ENCODE measurements at regions not wholly inside any gene's neighbourhood (a gene's known extent, or its start where the extent isn't known, plus 50 kb on each side); places are given as distances from the start of the nearest gene placed in this dataset.

GRCh38 chr13:21871919-21872318, 201.0 kb downstream of the FGF9 start:
- Histone ChIP-seq H3K9ac (ENCODE audit: low read depth, low read length, poor library complexity, severe bottlenecking) (no peak overlapping the region), H3K9me3 (ENCODE audit: insufficient read depth, low read depth, low read length) (no peaks in the 10 kb centered on the region), H4K20me1 (ENCODE audit: insufficient read depth, low read length, poor library complexity, severe bottlenecking) (no peaks in the 10 kb centered on the region), H3K79me2 (ENCODE audit: insufficient read depth, low read length) (no peaks in the 10 kb centered on the region), H3K9me2 (replicated peaks; ENCODE audit: low read depth, low read length) (no peaks in the 10 kb centered on the region), H3F3A (ENCODE audit: low read depth) (no peaks in the 10 kb centered on the region), H3K36me3 (ENCODE audit: insufficient read depth, low read length) (no peaks in the 10 kb centered on the region), H3K4me2 (ENCODE audit: low read depth, low read length, poor library complexity, severe bottlenecking) (no peak overlapping the region), H3K4me1 (ENCODE audit: insufficient read depth, low read length, poor library complexity, severe bottlenecking) (no peaks in the 10 kb centered on the region), H3K27me3 (ENCODE audit: insufficient read depth, low read length, poor library complexity, severe bottlenecking) (no peaks in the 10 kb centered on the region), H3K4me3 (ENCODE audit: low read length, poor library complexity, severe bottlenecking) (no peak overlapping the region), H2AFZ (ENCODE audit: low read length) (no peak overlapping the region)
- no peak for TF ChIP-seq CTCF (conservative IDR thresholded peaks at IDR 0.05; ENCODE audit: low read length)
- no peak for TF ChIP-seq EZH2phosphoT487 (IDR thresholded peaks at IDR 0.05; ENCODE audit: borderline replicate concordance)

- H3K9me3 ChIP-seq (ENCODE audit: insufficient read depth, low read depth, low read length): no peaks in the 10 kb centered on the region
- no peaks in the 10 kb centered on the region for H3K27me3 ChIP-seq (ENCODE audit: insufficient read depth, low read length, poor library complexity, severe bottlenecking)
- H3K4me1 ChIP-seq (ENCODE audit: insufficient read depth, low read length, poor library complexity, severe bottlenecking): no peaks in the 10 kb centered on the region
- H3K79me2 ChIP-seq (ENCODE audit: insufficient read depth, low read length): no peaks in the 10 kb centered on the region
- H3K4me3 ChIP-seq (ENCODE audit: low read length, poor library complexity, severe bottlenecking): no peak overlapping the region
- no peaks in the 10 kb centered on the region for H4K20me1 ChIP-seq (ENCODE audit: insufficient read depth, low read length, poor library complexity, severe bottlenecking)
- H2AFZ ChIP-seq (ENCODE audit: low read length): no peak overlapping the region
- TF ChIP-seq CTCF (conservative IDR thresholded peaks at IDR 0.05; ENCODE audit: low read length): no peak
- TF ChIP-seq EZH2phosphoT487 (IDR thresholded peaks at IDR 0.05; ENCODE audit: borderline replicate concordance): no peak
- H3K36me3 ChIP-seq (ENCODE audit: insufficient read depth, low read length): no peaks in the 10 kb centered on the region
- H3K9me2 ChIP-seq (replicated peaks; ENCODE audit: low read depth, low read length): no peaks in the 10 kb centered on the region
- H3F3A ChIP-seq (ENCODE audit: low read depth): no peaks in the 10 kb centered on the region
- H3K9ac ChIP-seq (ENCODE audit: low read depth, low read length, poor library complexity, severe bottlenecking): no peak overlapping the region
- H3K4me2 ChIP-seq (ENCODE audit: low read depth, low read length, poor library complexity, severe bottlenecking): no peak overlapping the region
These were observed 201.9 kb downstream of the FGF9 start for GRCh38 chr13:21872795-21873194.

GRCh38 chr13:21875116-21875515, 204.2 kb downstream of the FGF9 start:
- Histone ChIP-seq H3K9me3 (ENCODE audit: insufficient read depth, low read depth, low read length) (no peaks in the 10 kb centered on the region), H3K27me3 (ENCODE audit: insufficient read depth, low read length, poor library complexity, severe bottlenecking) (no peaks in the 10 kb centered on the region), H2AFZ (ENCODE audit: low read length) (no peak overlapping the region)

More at GRCh38 chr13:21875116-21875515, 204.2 kb downstream of the FGF9 start:
- H3K4me3 ChIP-seq (ENCODE audit: low read length, poor library complexity, severe bottlenecking): no peak overlapping the region
- no peaks in the 10 kb centered on the region for H4K20me1 ChIP-seq (ENCODE audit: insufficient read depth, low read length, poor library complexity, severe bottlenecking)
- no peaks in the 10 kb centered on the region for H3K4me1 ChIP-seq (ENCODE audit: insufficient read depth, low read length, poor library complexity, severe bottlenecking)
- no peaks in the 10 kb centered on the region for H3K36me3 ChIP-seq (ENCODE audit: insufficient read depth, low read length)
- H3K4me2 ChIP-seq (ENCODE audit: low read depth, low read length, poor library complexity, severe bottlenecking): no peak overlapping the region
- no peaks in the 10 kb centered on the region for H3K9me2 ChIP-seq (replicated peaks; ENCODE audit: low read depth, low read length)
- no peaks in the 10 kb centered on the region for H3K79me2 ChIP-seq (ENCODE audit: insufficient read depth, low read length)
- H3K9ac ChIP-seq (ENCODE audit: low read depth, low read length, poor library complexity, severe bottlenecking): no peak overlapping the region
- H3F3A ChIP-seq (ENCODE audit: low read depth): no peaks in the 10 kb centered on the region
- TF ChIP-seq CTCF (conservative IDR thresholded peaks at IDR 0.05; ENCODE audit: low read length): no peak
- TF ChIP-seq EZH2phosphoT487 (IDR thresholded peaks at IDR 0.05; ENCODE audit: borderline replicate concordance): no peak
